Parathyroid adenoma (tissue), 2 donors: ENCODE measurements at regions not wholly inside any gene's neighbourhood (a gene's known extent, or its start where the extent isn't known, plus 50 kb on each side); places are given as distances from the start of the nearest gene placed in this dataset.
A peak's percentile ranks its signal among the peaks of the same experiment; 100 is the strongest.
"Not testable (repeated sequence)": the region's sequence is repeated elsewhere in the genome, so short reads cannot be mapped to it uniquely, and the experiment has no call there.

Source experiments
- H2AFZ ChIP-seq: fragments of 300-600 bp; sonication (generic); one replicate; pipeline ENCODE4 v1.7.0; 2017; ENCODE audit warnings: antibody characterized with exemption, mild to moderate bottlenecking
- H3K27ac ChIP-seq: fragments of 300-600 bp; sonication (generic); one replicate; pipeline ENCODE4 v1.7.0; 2017
- H3K27me3 ChIP-seq: fragments of 300-600 bp; sonication (generic); one replicate; pipeline ENCODE4 v1.7.0; 2017; ENCODE audit warnings: low read length; ENCODE audit not compliant: control insufficient read depth, insufficient read depth
- H3K36me3 ChIP-seq: fragments of 300-600 bp; sonication (generic); one replicate; pipeline ENCODE4 v1.7.0; 2017; ENCODE audit warnings: low read length; ENCODE audit not compliant: control insufficient read depth, insufficient read depth
- H3K4me1 ChIP-seq: fragments of 300-600 bp; sonication (generic); one replicate; pipeline ENCODE4 v1.7.0; 2017; ENCODE audit warnings: control low read depth
- H3K4me2 ChIP-seq: fragments of 300-600 bp; sonication (generic); one replicate; pipeline ENCODE4 v1.7.0; 2017; ENCODE audit warnings: low read length
- H3K4me3 ChIP-seq: fragments of 300-600 bp; sonication (generic); one replicate; pipeline ENCODE4 v1.7.0; 2017; ENCODE audit warnings: low read depth, low read length
- H3K79me2 ChIP-seq: fragments of 300-600 bp; sonication (generic); one replicate; pipeline ENCODE4 v1.7.0; 2017; ENCODE audit warnings: control low read depth
- H3K9ac ChIP-seq: fragments of 300-600 bp; sonication (generic); one replicate; pipeline ENCODE4 v1.7.0; 2017; ENCODE audit warnings: mild to moderate bottlenecking
- H3K9me3 ChIP-seq: fragments of 300-600 bp; sonication (generic); one replicate; pipeline ENCODE4 v1.7.0; 2017; ENCODE audit warnings: low read length; ENCODE audit not compliant: control insufficient read depth
- CTCF ChIP-seq: fragments of 300-600 bp; sonication (generic); IDR thresholded peaks from one replicate; pipeline ENCODE4 v1.7.0; 2017; ENCODE audit warnings: antibody characterized with exemption, mild to moderate bottlenecking
- donor health status: primary hyperparathyroidism.

GRCh38 chr7:155236386-155236785, 61.3 kb upstream of the INSIG1 start:
- Histone ChIP-seq H3K27ac (no peak overlapping the region), H3K9ac (no peak overlapping the region)

GRCh38 chr7:155237297-155237696, 60.4 kb upstream of the INSIG1 start:
- no peaks in the 10 kb centered on the region for H3K36me3 ChIP-seq
- H3K79me2 ChIP-seq, result no peaks in the 10 kb centered on the region
- H2AFZ ChIP-seq, result peak overlapping the region; percentile 56
- TF ChIP-seq CTCF, result no peak
- H3K27ac ChIP-seq, result peak overlapping the region; percentile 29
- H3K9ac ChIP-seq, result no peak overlapping the region
- H3K4me3 ChIP-seq, result no peak overlapping the region
- H3K27me3 ChIP-seq, result no peaks in the 10 kb centered on the region
- H3K4me1 ChIP-seq, result peaks cover 36% of the 10 kb centered on the region
- H3K4me2 ChIP-seq, result no peak overlapping the region
- H3K9me3 ChIP-seq, result no peaks in the 10 kb centered on the region

More at GRCh38 chr7:155236386-155236785, 61.3 kb upstream of the INSIG1 start:
- no peak overlapping the region for H3K4me3 ChIP-seq
- no peaks in the 10 kb centered on the region for H3K79me2 ChIP-seq
- peak overlapping the region; percentile 56 for H2AFZ ChIP-seq
- H3K4me2 ChIP-seq, result no peak overlapping the region
- peaks cover 36% of the 10 kb centered on the region for H3K4me1 ChIP-seq
- no peak for TF ChIP-seq CTCF
- H3K36me3 ChIP-seq, result no peaks in the 10 kb centered on the region
- H3K9me3 ChIP-seq, result no peaks in the 10 kb centered on the region
- no peaks in the 10 kb centered on the region for H3K27me3 ChIP-seq

- Histone ChIP-seq H3K4me1 (peaks cover 36% of the 10 kb centered on the region), H3K4me2 (no peak overlapping the region), H3K9me3 (no peaks in the 10 kb centered on the region), H3K27ac (peak overlapping the region; percentile 29), H3K79me2 (no peaks in the 10 kb centered on the region), H3K4me3 (no peak overlapping the region), H3K36me3 (no peaks in the 10 kb centered on the region), H3K27me3 (no peaks in the 10 kb centered on the region), H3K9ac (no peak overlapping the region), H2AFZ (peak overlapping the region; percentile 56)
- TF ChIP-seq CTCF, result no peak
Observed at GRCh38 chr7:155237730-155238129, 59.9 kb upstream of the INSIG1 start.

- Histone ChIP-seq H3K4me3 (peak overlapping the region; percentile 17), H2AFZ (peak overlapping the region; percentile 14), H3K4me2 (peak overlapping the region; percentile 53), H3K4me1 (peaks cover 36% of the 10 kb centered on the region), H3K27ac (peak overlapping the region; percentile 72)
- H3K79me2 ChIP-seq, H3K9ac ChIP-seq, H3K27me3 ChIP-seq, H3K36me3 ChIP-seq, H3K9me3 ChIP-seq: not testable (repeated sequence)
Observed at GRCh38 chr7:155239431-155240087, 58.1 kb upstream of the INSIG1 start.

GRCh38 chr7:155244675-155245074, 53.0 kb upstream of the INSIG1 start:
- Histone ChIP-seq H3K27me3 (no peaks in the 10 kb centered on the region), H3K9me3 (no peaks in the 10 kb centered on the region), H3K4me2 (no peak overlapping the region), H2AFZ (no peak overlapping the region), H3K36me3 (no peaks in the 10 kb centered on the region), H3K9ac (no peak overlapping the region), H3K27ac (no peak overlapping the region), H3K4me1 (peaks cover 10% of the 10 kb centered on the region), H3K79me2 (no peaks in the 10 kb centered on the region), H3K4me3 (no peak overlapping the region)
- no peak for TF ChIP-seq CTCF
